Mucosa of gallbladder (tissue), 1 donor: ENCODE measurements at regions not wholly inside any gene's neighbourhood (a gene's known extent, or its start where the extent isn't known, plus 50 kb on each side); places are given as distances from the start of the nearest gene placed in this dataset.

Experiments used
- DNase-seq: peaks from one replicate; pipeline ENCODE4 v3.0.0-alpha.2; 2020; ENCODE audit warnings: low spot score
- donor health status: DM: no; HTN: no; CAD: no.

- no peak for DNase-seq
Measured at GRCh38 chr2:126494593-126494992, 161.4 kb upstream of the GYPC start.

GRCh38 chr2:126495189-126495588, 160.8 kb upstream of the GYPC start:
- DNase-seq = no peak

GRCh38 chr2:126496493-126496892, 159.5 kb upstream of the GYPC start:
- DNase-seq = no peak

- no peak for DNase-seq
Measured at GRCh38 chr2:126503476-126503875, 152.5 kb upstream of the GYPC start.

GRCh38 chr2:126504949-126505348, 151.0 kb upstream of the GYPC start:
- DNase-seq = no peak

- no peak for DNase-seq
Measured at GRCh38 chr2:126506786-126507185, 149.2 kb upstream of the GYPC start.

- no peak for DNase-seq
Measured at GRCh38 chr2:126507425-126507911, 148.5 kb upstream of the GYPC start.

GRCh38 chr2:126510356-126510755, 145.6 kb upstream of the GYPC start:
- DNase-seq = no peak

- no peak for DNase-seq
Measured at GRCh38 chr2:126510960-126511359, 145.0 kb upstream of the GYPC start.

GRCh38 chr2:126512026-126512425, 143.9 kb upstream of the GYPC start:
- no peak for DNase-seq

GRCh38 chr2:126513033-126513432, 142.9 kb upstream of the GYPC start:
- DNase-seq = no peak

GRCh38 chr2:126515471-126515870, 140.5 kb upstream of the GYPC start:
- no peak for DNase-seq

GRCh38 chr2:126518196-126518595, 137.8 kb upstream of the GYPC start:
- no peak for DNase-seq

- DNase-seq = peak; percentile 63
Measured at GRCh38 chr2:126527836-126528490, 128.0 kb upstream of the GYPC start.

- DNase-seq = no peak
Measured at GRCh38 chr2:126531029-126531428, 124.9 kb upstream of the GYPC start.

- no peak for DNase-seq
Measured at GRCh38 chr2:126534478-126534877, 121.5 kb upstream of the GYPC start.

- no peak for DNase-seq
Measured at GRCh38 chr2:126535408-126535807, 120.5 kb upstream of the GYPC start.

- no peak for DNase-seq
Measured at GRCh38 chr2:126536605-126537200, 119.3 kb upstream of the GYPC start.

- DNase-seq = no peak
Measured at GRCh38 chr2:126539101-126539500, 116.9 kb upstream of the GYPC start.

- no peak for DNase-seq
Measured at GRCh38 chr2:126542247-126542646, 113.7 kb upstream of the GYPC start.

- DNase-seq = no peak
Measured at GRCh38 chr2:126543081-126543480, 112.9 kb upstream of the GYPC start.

GRCh38 chr2:126558029-126558428, 97.9 kb upstream of the GYPC start:
- DNase-seq = no peak

- DNase-seq = no peak
Measured at GRCh38 chr2:126568734-126569133, 87.2 kb upstream of the GYPC start.

- DNase-seq = no peak
Measured at GRCh38 chr2:126571403-126571802, 84.6 kb upstream of the GYPC start.
